K562 (cell line): ENCODE measurements at regions not wholly inside any gene's neighbourhood (a gene's known extent, or its start where the extent isn't known, plus 50 kb on each side); places are given as distances from the start of the nearest gene placed in this dataset.

Source experiments
- ATAC-seq: fragments of 200-7000 bp; cut with Tn5 transposase; 3 replicates; pipeline ENCODE4 v1.9.1; 2020; ENCODE audit warnings: moderate library complexity
- BruUV-seq: library from RNA; stranded (reverse); fragments of 400-500 nt; replicated peaks from 2 replicates; lab custom pipeline; 2021; lab: Mats Ljungman, UMichigan
- CTCF ChIA-PET: fragments of 300-600 bp; formaldehyde crosslinking; extraction: SDS; loops from one replicate; lab custom pipeline; 2021; ENCODE audit warnings: low intra/inter-chr PET ratio; lab: Yijun Ruan, JAX
- POLR2A ChIA-PET: fragments of 300-600, 350-650 bp; sonication (Branson Sonifier 250); formaldehyde crosslinking; extraction: SDS; loops from one replicate; lab custom pipeline; 2021; ENCODE audit warnings: antibody characterized with exemption, inconsistent platforms; lab: Yijun Ruan, JAX
- DNase-seq, 4 experiments: peaks; one replicate each; pipeline versions ENCODE4 v3.0.0 to v3.0.0-alpha.2; 2011 to 2018; ENCODE audit warnings: low spot score in 3 of 4, mixed read lengths in 3 of 4; ENCODE audit errors: extremely low read depth in 1 of 4
- FAIRE-seq: peaks from 2 replicates; lab custom pipeline; 2011; peaks lifted over from hg19 to GRCh38; lab: Jason Lieb, UNC
- H2AFZ ChIP-seq: 2 replicates; pipeline ENCODE4 v1.6.0; 2011; ENCODE audit warnings: low read depth, low read length, control low read depth, inconsistent platforms
- H3K27ac ChIP-seq: fragments of 200-600 bp; 3 replicates; pipeline ENCODE4 v1.8.0; 2011; ENCODE audit warnings: low read depth, mild to moderate bottlenecking, control low read depth, inconsistent platforms, low read length, moderate library complexity, mixed read lengths; ENCODE audit errors: extremely low read depth
- H3K27me3 ChIP-seq, 2 experiments: fragments of 300-600 bp in 1 of 2; 2 replicates in 1 of 2; 3 replicates in 1 of 2; pipeline versions ENCODE4 v1.6.0 to v1.8.0; 2011; ENCODE audit warnings: inconsistent platforms in 2 of 2, low read length in 2 of 2, mild to moderate bottlenecking in 1 of 2, mixed read lengths in 1 of 2, moderate library complexity in 1 of 2; ENCODE audit not compliant: control insufficient read depth in 2 of 2, insufficient read depth in 2 of 2
- H3K36me3 ChIP-seq: fragments of 300-600 bp; 3 replicates; pipeline ENCODE4 v1.8.0; 2011; ENCODE audit warnings: mild to moderate bottlenecking, low read length, inconsistent platforms; ENCODE audit not compliant: control insufficient read depth, insufficient read depth
- H3K4me1 ChIP-seq, 2 experiments: fragments of 200-600 bp in 1 of 2; replicated peaks in 1 of 2; 2 replicates in 1 of 2; 3 replicates in 1 of 2; pipeline versions ENCODE4 v1.5.1 to v1.8.0; 2011; ENCODE audit warnings: inconsistent platforms in 2 of 2, low read length in 2 of 2, mild to moderate bottlenecking in 1 of 2, mixed read lengths in 1 of 2, moderate library complexity in 1 of 2; ENCODE audit not compliant: control insufficient read depth in 2 of 2, insufficient read depth in 2 of 2
- H3K4me2 ChIP-seq: 2 replicates; pipeline ENCODE4 v1.6.1; 2011; ENCODE audit warnings: low read length, control low read depth, inconsistent platforms, mixed read lengths; ENCODE audit not compliant: insufficient read depth
- H3K4me3 ChIP-seq: fragments of 200-600 bp; sonication (generic), shearing (Covaris generic); 2 replicates; pipeline ENCODE4 v1.5.1; 2016; ENCODE audit warnings: control low read depth, inconsistent platforms
- H3K79me2 ChIP-seq: fragments of 200-600 bp; 3 replicates; pipeline ENCODE4 v1.8.0; 2011; ENCODE audit warnings: low read length, inconsistent platforms; ENCODE audit not compliant: control insufficient read depth, insufficient read depth
- H3K9ac ChIP-seq, 2 experiments: 2 replicates each; pipeline versions ENCODE4 v1.6.0 to v1.6.1; 2011; ENCODE audit warnings: low read depth in 2 of 2, low read length in 2 of 2, control low read depth in 1 of 2, inconsistent platforms in 1 of 2, mild to moderate bottlenecking in 1 of 2, mixed read lengths in 1 of 2; ENCODE audit not compliant: insufficient read depth in 1 of 2
- H3K9me1 ChIP-seq: one replicate; pipeline ENCODE4 v1.6.0; 2011; ENCODE audit warnings: inconsistent platforms, mild to moderate bottlenecking, low read length, moderate library complexity; ENCODE audit not compliant: control insufficient read depth, insufficient read depth
- H3K9me3 ChIP-seq: replicated peaks from 2 replicates; pipeline ENCODE4 v1.5.1; 2011; ENCODE audit warnings: low read depth, low read length, inconsistent platforms; ENCODE audit not compliant: control insufficient read depth, insufficient read depth
- H4K20me1 ChIP-seq: replicated peaks from 2 replicates; pipeline ENCODE4 v1.6.1; 2011; ENCODE audit warnings: low read length, inconsistent platforms, mixed read lengths; ENCODE audit not compliant: control insufficient read depth, insufficient read depth
- DACH1 ChIP-seq: fragments of 450-650 bp; IDR thresholded peaks from 2 replicates; pipeline ENCODE4 v1.6.1; 2018; ENCODE audit not compliant: partially characterized antibody
- E2F3 ChIP-seq: fragments of 250-450 bp; sonication (Bioruptor Pico); IDR thresholded peaks from 2 replicates; pipeline ENCODE4 v1.4.0; 2020; ENCODE audit warnings: mild to moderate bottlenecking
- L3MBTL2 ChIP-seq: fragments of 450-650 bp; IDR thresholded peaks from 2 replicates; pipeline ENCODE4 v1.6.1; 2016; ENCODE audit warnings: mild to moderate bottlenecking, moderate library complexity
- MLLT1 ChIP-seq, 2 experiments: fragments of 450-650 bp; IDR thresholded peaks; 2 replicates each; pipeline ENCODE4 v1.6.1; 2016
- RBM14 ChIP-seq: fragments of 200-400 bp; formaldehyde crosslinking; IDR thresholded peaks from 2 replicates; pipeline ENCODE4 v1.6.1; 2018; ENCODE audit warnings: low read depth, mild to moderate bottlenecking, low read length, moderate library complexity, borderline replicate concordance; ENCODE audit not compliant: insufficient read depth
- SMARCB1 ChIP-seq: IDR thresholded peaks from 2 replicates; pipeline ENCODE4 v1.6.1; 2011; ENCODE audit warnings: improper control_type of control experiment, low read depth; ENCODE audit not compliant: insufficient read length
- TCF3 ChIP-seq: sonication (generic); formaldehyde crosslinking; IDR thresholded peaks from 2 replicates; pipeline ENCODE4 v1.4.0; 2020; ENCODE audit warnings: mild to moderate bottlenecking, missing genetic modification reagents
- THRA ChIP-seq: fragments of 450-650 bp; IDR thresholded peaks from 2 replicates; pipeline ENCODE4 v1.6.1; 2017; ENCODE audit warnings: mild to moderate bottlenecking, moderate library complexity
- ZBED1 ChIP-seq: IDR thresholded peaks from 2 replicates; pipeline ENCODE4 v1.6.1; 2014
- ZBTB33 ChIP-seq: sonication (generic); formaldehyde crosslinking; IDR thresholded peaks from 2 replicates; pipeline ENCODE4 v1.8.1; 2023; ENCODE audit warnings: mild to moderate bottlenecking, missing genetic modification reagents
- ZFP30 ChIP-seq: fragments of 250-450 bp; sonication (Bioruptor Pico); IDR thresholded peaks from 2 replicates; pipeline ENCODE4 v1.8.0; 2022; ENCODE audit warnings: moderate library complexity, mild to moderate bottlenecking, inconsistent platforms, borderline replicate concordance
- ZHX1 ChIP-seq: fragments of 150-350 bp; conservative IDR thresholded peaks from 2 replicates; pipeline ENCODE4 v1.6.1; 2014; ENCODE audit warnings: low read length
- WGBS: fragments of 100-300 bp; shearing (Covaris generic); methylation state at CpG from one replicate; pipeline ENCODE4 v1.1.6; 2016; ENCODE audit warnings: low coverage, mixed read lengths; ENCODE audit not compliant: insufficient coverage; ENCODE audit errors: missing lambda C conversion rate; 5-methylcytosine and 5-hydroxymethylcytosine counted together
- in situ Hi-C: fragments of 300-500 bp; cut with MboI; formaldehyde crosslinking; loops from 4 replicates; pipeline ENCODE4 v1.15.0; 2018; ENCODE audit warnings: inconsistent platforms, mixed read lengths
- intact Hi-C: fragments of 100-400 bp; cut with micrococcal nuclease; formaldehyde crosslinking; loops from 2 replicates; pipeline ENCODE4 v1.14.2; 2022

- H3K9me1 ChIP-seq, result no peaks in the 10 kb centered on the region
- no TSS peak for BruUV-seq
- POLR2A ChIA-PET, result no interaction called here
- H3K9me3 ChIP-seq, result no peaks in the 10 kb centered on the region
- WGBS, result 0% methylated on average over 3 of the region's 3 CpGs
- TF ChIP-seq RBM14, result no peak
- no peak for TF ChIP-seq DACH1
- TF ChIP-seq ZFP30 (CRISPR knock-in tag), result no peak
- no peak for TF ChIP-seq E2F3 (CRISPR knock-in tag)
- no peak for TF ChIP-seq SMARCB1
- TF ChIP-seq L3MBTL2, result no peak
- TF ChIP-seq ZHX1, result no peak
- no peak for TF ChIP-seq TCF3 (CRISPR knock-in tag)
- TF ChIP-seq THRA, result no peak
- no peak for TF ChIP-seq MLLT1 (IDR thresholded peaks at IDR 0.05)
- no peak for TF ChIP-seq ZBTB33 (CRISPR knock-in tag)
- no peak for TF ChIP-seq ZBED1
- no peak overlapping the region for H3K4me3 ChIP-seq
- DNase-seq (no peak), FAIRE-seq (no peak), ATAC-seq (no peak)
- H3K4me2 ChIP-seq, result no peak overlapping the region
- in situ Hi-C loops, result no loop called here
- intact Hi-C loops, result no loop called here
- CTCF ChIA-PET, result no interaction called here
- no peaks in the 10 kb centered on the region for H3K4me1 ChIP-seq
- H3K9ac ChIP-seq, result no peak overlapping the region
- no peak overlapping the region for H2AFZ ChIP-seq
- no peak overlapping the region for H3K27ac ChIP-seq
- no peaks in the 10 kb centered on the region for H4K20me1 ChIP-seq
- H3K79me2 ChIP-seq, result no peaks in the 10 kb centered on the region
- no peaks in the 10 kb centered on the region for H3K36me3 ChIP-seq
- H3K27me3 ChIP-seq, result no peaks in the 10 kb centered on the region
Observed at GRCh38 chr1:82806133-82806532, 1005.4 kb downstream of the ADGRL2 start.
